ENCODE measurements at regions not wholly inside any gene's neighbourhood (a gene's known extent, or its start where the extent isn't known, plus 50 kb on each side); places are given as distances from the start of the nearest gene placed in this dataset.

- TF ChIP-seq GATA3 (IDR thresholded peaks at IDR 0.05; ENCODE audit: low read depth, low read length) (no peak), GATA2 (IDR thresholded peaks at IDR 0.05; ENCODE audit: low read depth, low read length) (no peak)
These were observed 283.6 kb downstream of the CYP26B1 start for GRCh38 chr2:71864085-71864484.
